LNCAP (cell line): ENCODE measurements at regions not wholly inside any gene's neighbourhood (a gene's known extent, or its start where the extent isn't known, plus 50 kb on each side); places are given as distances from the start of the nearest gene placed in this dataset.

Experiments used
- CTCF ChIP-seq: fragments of 450-650 bp; IDR thresholded peaks from 2 replicates; pipeline ENCODE4 v1.5.1; 2017; ENCODE audit warnings: mild to moderate bottlenecking

GRCh38 chr4:154009788-154010187 is 220.9 kb upstream of the SFRP2 start:
- TF ChIP-seq CTCF, result no peak

- TF ChIP-seq CTCF, result no peak
Measured at GRCh38 chr4:154009191-154009590, 220.3 kb upstream of the SFRP2 start.

GRCh38 chr4:154005171-154005520 is 216.3 kb upstream of the SFRP2 start:
- no peak for TF ChIP-seq CTCF

GRCh38 chr4:154004507-154005170 is 215.8 kb upstream of the SFRP2 start:
- TF ChIP-seq CTCF, result no peak

GRCh38 chr4:154004016-154004415 is 215.1 kb upstream of the SFRP2 start:
- no peak for TF ChIP-seq CTCF

GRCh38 chr4:154003378-154003777 is 214.5 kb upstream of the SFRP2 start:
- no peak for TF ChIP-seq CTCF

GRCh38 chr4:154001193-154001592 is 212.3 kb upstream of the SFRP2 start:
- TF ChIP-seq CTCF, result no peak

- TF ChIP-seq CTCF, result no peak
Measured at GRCh38 chr4:153997516-153997915, 208.6 kb upstream of the SFRP2 start.
